Gastrocnemius medialis (tissue), 4 donors: ENCODE measurements at regions not wholly inside any gene's neighbourhood (a gene's known extent, or its start where the extent isn't known, plus 50 kb on each side); places are given as distances from the start of the nearest gene placed in this dataset.

Source experiments
- CTCF ChIP-seq, 5 experiments: fragments of 450-650 bp in 3 of 5; fragments of 200-600 bp in 2 of 5; sonication (generic) in 2 of 5; IDR thresholded peaks in 4 of 5; conservative IDR thresholded peaks in 1 of 5; 1 replicate in 4 of 5; 2 replicates in 1 of 5; pipeline ENCODE4 v1.5.1; 2016 to 2019; ENCODE audit warnings: antibody characterized with exemption in 5 of 5, mild to moderate bottlenecking in 3 of 5, moderate library complexity in 3 of 5
- POLR2A ChIP-seq, 2 donors: fragments of 450-650 bp; IDR thresholded peaks; one replicate each; pipeline ENCODE4 v1.6.1; 2017; ENCODE audit warnings: antibody characterized with exemption in 2 of 2, mild to moderate bottlenecking in 2 of 2, moderate library complexity in 2 of 2

DNA sequence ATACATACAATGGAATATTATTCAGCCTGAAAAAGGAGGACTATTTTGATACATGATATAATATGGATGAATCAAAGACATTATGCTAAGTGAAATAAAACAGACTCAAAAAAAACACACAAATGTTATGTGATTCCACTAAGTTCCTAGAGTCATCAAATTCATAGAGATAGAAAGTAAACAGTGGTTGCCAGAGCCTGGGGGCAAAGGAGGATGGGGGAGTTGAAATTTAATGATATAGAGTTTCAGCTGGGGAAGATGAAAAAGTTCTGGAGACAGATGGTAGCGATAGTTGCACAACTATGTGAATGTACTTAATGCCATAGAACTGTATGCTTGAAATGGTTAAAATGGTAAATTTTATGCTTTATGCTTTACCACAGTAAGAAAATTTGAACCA is 119.7 kb downstream of the METTL4 start:
- no peak for TF ChIP-seq POLR2A (IDR thresholded peaks at IDR 0.05)
- TF ChIP-seq CTCF (IDR thresholded peaks at IDR 0.05 in 4 of 5, conservative IDR thresholded peaks at IDR 0.05 in 1 of 5), result no peak
